Neural crest cell (in vitro differentiated cells): ENCODE measurements at regions not wholly inside any gene's neighbourhood (a gene's known extent, or its start where the extent isn't known, plus 50 kb on each side); places are given as distances from the start of the nearest gene placed in this dataset.

Source experiments
- DNase-seq: peaks from one replicate; pipeline ENCODE4 v3.0.0; 2021; ENCODE audit warnings: low read depth, mixed read lengths, low spot score
- H3K27ac Mint-ChIP-seq: one replicate; pipeline ENCODE4 v1.8.0; 2021; ENCODE audit warnings: mild to moderate bottlenecking, mixed read lengths; ENCODE audit not compliant: unreplicated experiment
- H3K27me3 Mint-ChIP-seq: 2 replicates; pipeline ENCODE4 v1.8.0; 2021; ENCODE audit warnings: low read depth, mild to moderate bottlenecking, mixed read lengths
- H3K36me3 Mint-ChIP-seq: 2 replicates; pipeline ENCODE4 v1.8.0; 2021; ENCODE audit warnings: low read depth, mild to moderate bottlenecking, mixed read lengths
- H3K4me1 Mint-ChIP-seq: 2 replicates; pipeline ENCODE4 v1.8.0; 2021; ENCODE audit warnings: mixed read lengths
- H3K4me3 Mint-ChIP-seq: one replicate; pipeline ENCODE4 v1.8.0; 2021; ENCODE audit warnings: mild to moderate bottlenecking, mixed read lengths
- H3K9me3 Mint-ChIP-seq: 2 replicates; pipeline ENCODE4 v1.8.0; 2021; ENCODE audit warnings: mixed read lengths
- TF ChIP-seq, protein P1 (sequence below): fragments of 200-600 bp; sonication (generic); conservative IDR thresholded peaks from 2 replicates; pipeline ENCODE4 v1.5.0; 2021; ENCODE audit warnings: antibody characterized with exemption, mild to moderate bottlenecking

DNA sequence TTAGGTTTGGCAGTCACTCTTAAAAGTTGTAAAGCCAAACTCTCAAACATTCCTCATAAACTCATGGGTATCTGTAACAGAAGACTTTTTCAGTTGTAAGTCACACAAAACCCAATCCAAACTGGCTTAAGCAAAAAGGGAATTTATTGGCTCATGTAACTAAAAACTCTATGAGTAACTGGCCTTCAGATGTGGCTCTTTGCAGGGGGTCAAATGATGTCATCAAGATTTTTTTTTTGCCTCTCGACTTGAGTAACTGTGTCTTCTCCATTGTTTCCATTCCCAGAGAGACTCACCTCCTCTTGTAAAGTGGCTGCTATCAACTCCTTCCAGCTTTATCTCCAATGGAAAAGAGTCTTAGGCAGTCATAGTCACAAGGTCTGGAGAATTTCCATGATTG lies 645.0 kb downstream of the DHX35 start:
- Mint-ChIP-seq H3K27ac (no peak overlapping the region), H3K4me3 (no peak overlapping the region), H3K36me3 (peaks cover 6% of the 10 kb centered on the region), H3K4me1 (peaks cover 11% of the 10 kb centered on the region), H3K27me3 (no peaks in the 10 kb centered on the region), H3K9me3 (peaks cover 15% of the 10 kb centered on the region)
- no peak for DNase-seq
- TF ChIP-seq, protein P1, sequence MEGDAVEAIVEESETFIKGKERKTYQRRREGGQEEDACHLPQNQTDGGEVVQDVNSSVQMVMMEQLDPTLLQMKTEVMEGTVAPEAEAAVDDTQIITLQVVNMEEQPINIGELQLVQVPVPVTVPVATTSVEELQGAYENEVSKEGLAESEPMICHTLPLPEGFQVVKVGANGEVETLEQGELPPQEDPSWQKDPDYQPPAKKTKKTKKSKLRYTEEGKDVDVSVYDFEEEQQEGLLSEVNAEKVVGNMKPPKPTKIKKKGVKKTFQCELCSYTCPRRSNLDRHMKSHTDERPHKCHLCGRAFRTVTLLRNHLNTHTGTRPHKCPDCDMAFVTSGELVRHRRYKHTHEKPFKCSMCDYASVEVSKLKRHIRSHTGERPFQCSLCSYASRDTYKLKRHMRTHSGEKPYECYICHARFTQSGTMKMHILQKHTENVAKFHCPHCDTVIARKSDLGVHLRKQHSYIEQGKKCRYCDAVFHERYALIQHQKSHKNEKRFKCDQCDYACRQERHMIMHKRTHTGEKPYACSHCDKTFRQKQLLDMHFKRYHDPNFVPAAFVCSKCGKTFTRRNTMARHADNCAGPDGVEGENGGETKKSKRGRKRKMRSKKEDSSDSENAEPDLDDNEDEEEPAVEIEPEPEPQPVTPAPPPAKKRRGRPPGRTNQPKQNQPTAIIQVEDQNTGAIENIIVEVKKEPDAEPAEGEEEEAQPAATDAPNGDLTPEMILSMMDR, result no peak

DNA sequence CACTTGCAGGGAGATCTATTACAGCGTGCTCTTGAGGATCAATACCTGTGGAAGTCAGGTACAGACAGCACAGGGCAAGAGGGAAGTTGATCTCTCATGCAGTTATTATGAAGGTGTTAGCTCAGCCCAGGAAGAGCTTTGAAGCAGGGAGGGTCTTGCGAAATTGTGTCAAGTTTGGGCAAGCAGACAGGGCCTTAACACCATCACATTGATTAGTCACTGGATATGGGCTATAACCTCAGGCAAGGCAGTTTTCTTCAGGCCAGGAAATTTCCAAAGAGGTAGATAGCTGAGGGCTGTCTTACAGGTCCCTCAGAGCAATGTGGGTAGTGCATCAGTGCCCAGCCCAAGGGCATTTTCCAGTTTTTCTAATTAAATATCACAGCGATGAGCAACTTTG lies 643.8 kb downstream of the DHX35 start:
- TF ChIP-seq, protein P1, result no peak
- no peaks in the 10 kb centered on the region for H3K27me3 Mint-ChIP-seq
- no peak overlapping the region for H3K27ac Mint-ChIP-seq
- no peak overlapping the region for H3K4me3 Mint-ChIP-seq
- no peak for DNase-seq
- peaks cover 6% of the 10 kb centered on the region for H3K36me3 Mint-ChIP-seq
- H3K9me3 Mint-ChIP-seq, result peaks cover 15% of the 10 kb centered on the region
- peaks cover 11% of the 10 kb centered on the region for H3K4me1 Mint-ChIP-seq

DNA sequence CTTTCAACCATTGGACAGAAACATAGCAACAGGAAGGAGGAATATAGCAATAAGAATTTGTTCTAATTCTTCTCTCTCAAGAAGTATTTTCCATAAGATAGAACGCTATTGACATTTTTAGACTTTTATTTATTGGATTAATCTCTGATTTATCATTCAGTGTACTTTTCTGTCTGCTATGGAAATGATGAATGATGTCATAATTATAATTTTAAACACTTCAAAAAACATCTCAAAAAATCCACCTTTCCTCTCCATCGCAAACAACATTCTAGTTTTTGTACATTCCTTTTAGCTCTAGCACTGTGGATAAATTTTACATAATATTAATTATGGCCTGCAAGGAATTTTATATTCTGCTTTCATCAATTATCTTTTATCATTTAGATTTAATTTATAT lies 643.2 kb downstream of the DHX35 start:
- Mint-ChIP-seq H3K4me1 (peaks cover 11% of the 10 kb centered on the region), H3K27me3 (no peaks in the 10 kb centered on the region), H3K27ac (no peak overlapping the region), H3K4me3 (no peak overlapping the region), H3K36me3 (peaks cover 6% of the 10 kb centered on the region), H3K9me3 (peaks cover 15% of the 10 kb centered on the region)
- no peak for DNase-seq
- TF ChIP-seq, protein P1, result no peak

DNA sequence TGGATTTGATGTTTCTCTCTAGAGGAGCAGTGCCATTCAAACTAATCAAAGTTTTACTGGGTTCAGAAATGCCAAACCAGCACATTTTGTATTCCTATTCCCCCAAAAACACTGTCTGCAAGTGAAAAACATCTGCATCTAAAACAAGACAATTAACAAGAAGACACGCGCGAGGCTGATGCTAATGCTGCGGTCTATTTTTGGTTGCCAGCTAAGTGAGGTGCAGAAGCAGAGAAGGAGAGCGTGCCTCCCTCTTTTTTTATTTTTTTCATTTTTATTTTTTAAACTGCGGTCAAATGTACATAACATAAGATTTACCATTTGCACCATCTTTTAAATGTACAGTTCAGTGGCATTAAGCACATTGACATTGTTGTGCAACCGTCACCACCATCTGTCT lies 641.1 kb downstream of the DHX35 start:
- Mint-ChIP-seq H3K27me3 (peaks cover 4% of the 10 kb centered on the region), H3K9me3 (peaks cover 4% of the 10 kb centered on the region), H3K36me3 (no peaks in the 10 kb centered on the region), H3K4me3 (no peak overlapping the region), H3K27ac (no peak overlapping the region), H3K4me1 (peaks cover 11% of the 10 kb centered on the region)
- DNase-seq, result no peak
- TF ChIP-seq, protein P1, result no peak

DNA sequence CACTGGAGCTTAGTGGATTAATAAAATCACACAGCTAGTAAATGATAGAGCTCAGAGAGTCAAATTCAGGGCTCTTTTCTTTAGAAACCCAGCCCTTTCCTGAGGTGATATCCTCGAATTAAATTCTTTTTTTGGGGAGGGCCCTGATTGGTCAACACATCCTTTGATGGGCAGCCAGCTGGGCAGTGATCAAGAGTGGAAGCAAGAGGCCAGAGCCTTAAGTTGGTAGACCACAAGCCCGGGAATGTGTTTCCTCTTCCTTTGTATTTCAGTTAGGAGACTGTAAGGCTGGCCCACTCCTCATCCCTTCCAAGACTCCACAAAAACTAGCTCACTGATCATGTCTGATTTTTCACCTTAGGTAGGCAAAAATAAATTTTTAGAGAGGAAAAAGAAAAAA lies 640.5 kb downstream of the DHX35 start:
- no peak overlapping the region for H3K4me3 Mint-ChIP-seq
- H3K4me1 Mint-ChIP-seq, result peaks cover 11% of the 10 kb centered on the region
- no peaks in the 10 kb centered on the region for H3K36me3 Mint-ChIP-seq

More for the DNA sequence above, 640.5 kb downstream of the DHX35 start:
- TF ChIP-seq, protein P1, result no peak
- no peak for DNase-seq
- H3K27me3 Mint-ChIP-seq, result peaks cover 4% of the 10 kb centered on the region
- H3K9me3 Mint-ChIP-seq, result no peaks in the 10 kb centered on the region
- H3K27ac Mint-ChIP-seq, result no peak overlapping the region
